H1 (cell line): ENCODE measurements at regions not wholly inside any gene's neighbourhood (a gene's known extent, or its start where the extent isn't known, plus 50 kb on each side); places are given as distances from the start of the nearest gene placed in this dataset.

Experiments
- BRCA1 ChIP-seq: IDR thresholded peaks from 2 replicates; pipeline ENCODE4 v1.6.1; 2012; ENCODE audit warnings: low read depth, low read length, improper control_type of control experiment
- MAFK ChIP-seq: IDR thresholded peaks from 2 replicates; pipeline ENCODE4 v1.6.1; 2012; ENCODE audit warnings: low read depth, mild to moderate bottlenecking, improper control_type of control experiment, low read length
- PHF8 ChIP-seq: fragments of 200-600 bp; sonication (generic); conservative IDR thresholded peaks from 2 replicates; pipeline ENCODE4 v1.7.1; 2012; ENCODE audit warnings: low read depth, mild to moderate bottlenecking, inconsistent platforms, low read length, moderate library complexity
- SIX5 ChIP-seq: IDR thresholded peaks from 2 replicates; pipeline ENCODE4 v1.6.1; 2011; ENCODE audit warnings: mild to moderate bottlenecking, low read depth, low read length
- SUZ12 ChIP-seq: fragments of 200-600 bp; sonication (generic); IDR thresholded peaks from 2 replicates; pipeline ENCODE4 v1.6.1; 2012; ENCODE audit warnings: mild to moderate bottlenecking, inconsistent platforms, low read length, moderate library complexity, mixed read lengths
- YY1 ChIP-seq: IDR thresholded peaks from 2 replicates; pipeline ENCODE4 v1.6.1; 2011; ENCODE audit warnings: low read depth, mild to moderate bottlenecking, low read length
- TF ChIP-seq, protein P1 (sequence below), 3 experiments: IDR thresholded peaks; 1 replicate in 2 of 3; 2 replicates in 1 of 3; pipeline versions ENCODE4 v1.5.1 to v1.6.1; 2011; ENCODE audit warnings: low read length in 3 of 3, mild to moderate bottlenecking in 3 of 3, inconsistent platforms in 2 of 3, low read depth in 1 of 3, moderate library complexity in 1 of 3; ENCODE audit not compliant: insufficient read depth in 1 of 3; ENCODE audit errors: control extremely low read depth in 1 of 3

DNA sequence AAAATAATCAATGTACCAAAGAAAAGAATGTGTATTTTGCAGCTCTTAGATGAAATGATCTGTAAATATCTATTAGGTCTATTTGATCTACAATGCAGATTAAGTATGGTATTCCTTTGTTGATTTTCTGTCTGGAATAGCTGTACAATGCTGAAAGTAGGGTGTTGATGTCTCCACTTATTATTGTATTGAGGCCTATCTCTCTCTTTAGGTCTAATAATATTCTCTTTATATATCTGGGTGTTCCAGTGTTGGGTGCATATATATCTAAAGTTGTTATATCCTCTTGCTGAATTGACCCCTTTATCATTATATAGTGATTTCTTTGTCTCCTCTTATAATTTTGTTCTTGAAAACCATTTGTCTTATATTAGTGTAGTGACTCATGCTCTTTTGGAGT is 885.5 kb upstream of the FOXG1 start (continued):
- TF ChIP-seq, protein P1, sequence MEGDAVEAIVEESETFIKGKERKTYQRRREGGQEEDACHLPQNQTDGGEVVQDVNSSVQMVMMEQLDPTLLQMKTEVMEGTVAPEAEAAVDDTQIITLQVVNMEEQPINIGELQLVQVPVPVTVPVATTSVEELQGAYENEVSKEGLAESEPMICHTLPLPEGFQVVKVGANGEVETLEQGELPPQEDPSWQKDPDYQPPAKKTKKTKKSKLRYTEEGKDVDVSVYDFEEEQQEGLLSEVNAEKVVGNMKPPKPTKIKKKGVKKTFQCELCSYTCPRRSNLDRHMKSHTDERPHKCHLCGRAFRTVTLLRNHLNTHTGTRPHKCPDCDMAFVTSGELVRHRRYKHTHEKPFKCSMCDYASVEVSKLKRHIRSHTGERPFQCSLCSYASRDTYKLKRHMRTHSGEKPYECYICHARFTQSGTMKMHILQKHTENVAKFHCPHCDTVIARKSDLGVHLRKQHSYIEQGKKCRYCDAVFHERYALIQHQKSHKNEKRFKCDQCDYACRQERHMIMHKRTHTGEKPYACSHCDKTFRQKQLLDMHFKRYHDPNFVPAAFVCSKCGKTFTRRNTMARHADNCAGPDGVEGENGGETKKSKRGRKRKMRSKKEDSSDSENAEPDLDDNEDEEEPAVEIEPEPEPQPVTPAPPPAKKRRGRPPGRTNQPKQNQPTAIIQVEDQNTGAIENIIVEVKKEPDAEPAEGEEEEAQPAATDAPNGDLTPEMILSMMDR (IDR thresholded peaks at IDR 0.05; ENCODE audit: control extremely low read depth in 1 of 3, insufficient read depth in 1 of 3, low read depth in 1 of 3, low read length in 3 of 3): no peak
- TF ChIP-seq SUZ12: no peak
- no peak for TF ChIP-seq SIX5
- no peak for TF ChIP-seq YY1
- no peak for TF ChIP-seq BRCA1
- no peak for TF ChIP-seq MAFK
- TF ChIP-seq PHF8: no peak
